Activated T-helper 2 cell treated with anti-CD3 and anti-CD28 coated beads, Interferon-gamma antibody, Interleukin-2, Interleukin-4, amounts not matched to agents 10 μg/mL and 5 μg/mL and 100 μg/mL, durations not matched to agents 14 hours and 24 hours and 36 hours (primary cell): ENCODE measurements at regions not wholly inside any gene's neighbourhood (a gene's known extent, or its start where the extent isn't known, plus 50 kb on each side); places are given as distances from the start of the nearest gene placed in this dataset.
"Not testable (repeated sequence)": the region's sequence is repeated elsewhere in the genome, so short reads cannot be mapped to it uniquely, and the experiment has no call there.

Source experiments
- DNase-seq: peaks from one replicate; pipeline ENCODE4 v3.0.0; 2021; ENCODE audit warnings: low spot score
- H3K27ac Mint-ChIP-seq: one replicate; pipeline ENCODE4 v1.8.0; 2021; ENCODE audit warnings: mixed read lengths
- H3K27me3 Mint-ChIP-seq: one replicate; pipeline ENCODE4 v1.8.0; 2021; ENCODE audit warnings: low read depth, mixed read lengths
- H3K36me3 Mint-ChIP-seq: one replicate; pipeline ENCODE4 v1.8.0; 2021; ENCODE audit warnings: low read depth, mixed read lengths
- H3K4me1 Mint-ChIP-seq: one replicate; pipeline ENCODE4 v1.8.0; 2021; ENCODE audit warnings: low read depth, mixed read lengths
- H3K4me3 Mint-ChIP-seq: one replicate; pipeline ENCODE4 v1.8.0; 2021; ENCODE audit warnings: low read depth, mild to moderate bottlenecking, moderate library complexity, mixed read lengths
- H3K9me3 Mint-ChIP-seq: one replicate; pipeline ENCODE4 v1.8.0; 2021; ENCODE audit warnings: mixed read lengths
- intact Hi-C: fragments of 100-400 bp; cut with micrococcal nuclease; formaldehyde crosslinking; loops from one replicate; pipeline ENCODE4 v1.15.1; 2023

GRCh38 chr2:8247905-8248622 is 433.8 kb upstream of the ID2 start:
- intact Hi-C loops = no loop called here
- H3K4me3 Mint-ChIP-seq = no peak overlapping the region
- peaks cover 4% of the 10 kb centered on the region for H3K27me3 Mint-ChIP-seq
- peaks cover 42% of the 10 kb centered on the region for H3K36me3 Mint-ChIP-seq
- H3K27ac Mint-ChIP-seq = no peak overlapping the region
- peaks cover 3% of the 10 kb centered on the region for H3K4me1 Mint-ChIP-seq
- peaks cover 59% of the 10 kb centered on the region for H3K9me3 Mint-ChIP-seq
- DNase-seq = no peak

GRCh38 chr2:8248623-8248957 is 433.3 kb upstream of the ID2 start:
- Mint-ChIP-seq H3K36me3 (peaks cover 39% of the 10 kb centered on the region), H3K4me1 (peaks cover 3% of the 10 kb centered on the region), H3K27ac (no peak overlapping the region), H3K9me3 (peaks cover 55% of the 10 kb centered on the region), H3K27me3 (peaks cover 4% of the 10 kb centered on the region), H3K4me3 (no peak overlapping the region)
- intact Hi-C loops = no loop called here
- no peak for DNase-seq

GRCh38 chr2:8249141-8249540 is 432.7 kb upstream of the ID2 start:
- Mint-ChIP-seq H3K9me3 (peaks cover 49% of the 10 kb centered on the region), H3K4me1 (peaks cover 9% of the 10 kb centered on the region), H3K27ac (no peak overlapping the region), H3K27me3 (peaks cover 4% of the 10 kb centered on the region), H3K36me3 (peaks cover 39% of the 10 kb centered on the region), H3K4me3 (no peak overlapping the region)
- intact Hi-C loops = no loop called here
- no peak for DNase-seq

GRCh38 chr2:8249769-8250168 is 432.1 kb upstream of the ID2 start:
- Mint-ChIP-seq H3K4me1 (peaks cover 15% of the 10 kb centered on the region), H3K9me3 (peaks cover 43% of the 10 kb centered on the region), H3K27ac (no peak overlapping the region), H3K27me3 (peaks cover 4% of the 10 kb centered on the region), H3K4me3 (no peak overlapping the region), H3K36me3 (peaks cover 36% of the 10 kb centered on the region)
- DNase-seq = no peak
- intact Hi-C loops = no loop called here

- Mint-ChIP-seq H3K4me1 (peaks cover 15% of the 10 kb centered on the region), H3K36me3 (peaks cover 31% of the 10 kb centered on the region), H3K9me3 (peaks cover 38% of the 10 kb centered on the region)
- H3K27ac Mint-ChIP-seq, H3K27me3 Mint-ChIP-seq, intact Hi-C loops, H3K4me3 Mint-ChIP-seq, DNase-seq: not testable (repeated sequence)
Observed at GRCh38 chr2:8250290-8250689, 431.6 kb upstream of the ID2 start.

GRCh38 chr2:8251291-8251690 is 430.6 kb upstream of the ID2 start:
- Mint-ChIP-seq H3K27me3 (peaks cover 4% of the 10 kb centered on the region), H3K4me1 (peaks cover 17% of the 10 kb centered on the region), H3K9me3 (peaks cover 28% of the 10 kb centered on the region), H3K36me3 (peaks cover 26% of the 10 kb centered on the region), H3K4me3 (no peak overlapping the region), H3K27ac (no peak overlapping the region)
- no peak for DNase-seq
- intact Hi-C loops = no loop called here

- no peak overlapping the region for H3K4me3 Mint-ChIP-seq
- peaks cover 22% of the 10 kb centered on the region for H3K9me3 Mint-ChIP-seq
- H3K27ac Mint-ChIP-seq = no peak overlapping the region
- peaks cover 4% of the 10 kb centered on the region for H3K27me3 Mint-ChIP-seq
- intact Hi-C loops = no loop called here
- peaks cover 21% of the 10 kb centered on the region for H3K36me3 Mint-ChIP-seq
- H3K4me1 Mint-ChIP-seq = peaks cover 17% of the 10 kb centered on the region
- DNase-seq = no peak
Observed at GRCh38 chr2:8251856-8252255, 430.0 kb upstream of the ID2 start.

- intact Hi-C loops = no loop called here
- peaks cover 13% of the 10 kb centered on the region for H3K9me3 Mint-ChIP-seq
- no peak overlapping the region for H3K27ac Mint-ChIP-seq
- H3K4me3 Mint-ChIP-seq = no peak overlapping the region
- DNase-seq = no peak
- H3K36me3 Mint-ChIP-seq = peaks cover 14% of the 10 kb centered on the region
- no peaks in the 10 kb centered on the region for H3K27me3 Mint-ChIP-seq
- peaks cover 17% of the 10 kb centered on the region for H3K4me1 Mint-ChIP-seq
Observed at GRCh38 chr2:8252997-8253694, 428.7 kb upstream of the ID2 start.

- no peak for DNase-seq
- Mint-ChIP-seq H3K9me3 (peaks cover 10% of the 10 kb centered on the region), H3K27ac (no peak overlapping the region), H3K4me3 (no peak overlapping the region), H3K36me3 (peaks cover 10% of the 10 kb centered on the region), H3K4me1 (peaks cover 16% of the 10 kb centered on the region), H3K27me3 (no peaks in the 10 kb centered on the region)
- intact Hi-C loops = no loop called here
Observed at GRCh38 chr2:8253781-8254180, 428.1 kb upstream of the ID2 start.

GRCh38 chr2:8254214-8254613 is 427.6 kb upstream of the ID2 start:
- DNase-seq, intact Hi-C loops, H3K9me3 Mint-ChIP-seq, H3K27ac Mint-ChIP-seq, H3K36me3 Mint-ChIP-seq, H3K4me3 Mint-ChIP-seq, H3K27me3 Mint-ChIP-seq: not testable (repeated sequence)
- peaks cover 14% of the 10 kb centered on the region for H3K4me1 Mint-ChIP-seq

GRCh38 chr2:8254791-8255447 is 426.9 kb upstream of the ID2 start:
- Mint-ChIP-seq H3K9me3 (peaks cover 10% of the 10 kb centered on the region), H3K4me1 (peaks cover 14% of the 10 kb centered on the region), H3K36me3 (peaks cover 10% of the 10 kb centered on the region)

GRCh38 chr2:8255448-8255800 is 426.4 kb upstream of the ID2 start:
- DNase-seq = no peak
- Mint-ChIP-seq H3K27me3 (no peaks in the 10 kb centered on the region), H3K27ac (no peak overlapping the region), H3K4me3 (no peak overlapping the region), H3K9me3 (peaks cover 6% of the 10 kb centered on the region), H3K36me3 (peaks cover 6% of the 10 kb centered on the region), H3K4me1 (peaks cover 14% of the 10 kb centered on the region)
- intact Hi-C loops = no loop called here

More at GRCh38 chr2:8254791-8255447, 426.9 kb upstream of the ID2 start:
- intact Hi-C loops = no loop called here
- no peak overlapping the region for H3K4me3 Mint-ChIP-seq
- H3K27ac Mint-ChIP-seq = no peak overlapping the region
- no peaks in the 10 kb centered on the region for H3K27me3 Mint-ChIP-seq
- DNase-seq = no peak

GRCh38 chr2:8256905-8257304 is 425.0 kb upstream of the ID2 start:
- Mint-ChIP-seq H3K4me3 (no peak overlapping the region), H3K27ac (no peak overlapping the region), H3K4me1 (peaks cover 14% of the 10 kb centered on the region), H3K9me3 (no peaks in the 10 kb centered on the region), H3K27me3 (peaks cover 4% of the 10 kb centered on the region), H3K36me3 (no peaks in the 10 kb centered on the region)
- no peak for DNase-seq
- intact Hi-C loops = no loop called here
